Glutamatergic neuron (in vitro differentiated cells): ENCODE measurements at regions not wholly inside any gene's neighbourhood (a gene's known extent, or its start where the extent isn't known, plus 50 kb on each side); places are given as distances from the start of the nearest gene placed in this dataset.

Experiments used
- DNase-seq: peaks from one replicate; pipeline ENCODE4 v3.0.0; 2022
- H3K27ac Mint-ChIP-seq: one replicate; pipeline ENCODE4 v1.8.0; 2020; ENCODE audit warnings: mild to moderate bottlenecking, mixed read lengths, inconsistent platforms; ENCODE audit not compliant: unreplicated experiment
- H3K27me3 Mint-ChIP-seq: one replicate; pipeline ENCODE4 v1.8.0; 2020; ENCODE audit warnings: mild to moderate bottlenecking, moderate library complexity, mixed read lengths, inconsistent platforms; ENCODE audit not compliant: unreplicated experiment
- H3K36me3 Mint-ChIP-seq: one replicate; pipeline ENCODE4 v1.8.0; 2020; ENCODE audit warnings: mild to moderate bottlenecking, mixed read lengths, inconsistent platforms; ENCODE audit not compliant: unreplicated experiment
- H3K4me1 Mint-ChIP-seq: one replicate; pipeline ENCODE4 v1.8.0; 2020; ENCODE audit warnings: mild to moderate bottlenecking, low read depth, mixed read lengths, inconsistent platforms; ENCODE audit not compliant: unreplicated experiment
- H3K4me3 Mint-ChIP-seq: one replicate; pipeline ENCODE4 v1.8.0; 2020; ENCODE audit warnings: mild to moderate bottlenecking, mixed read lengths, inconsistent platforms; ENCODE audit not compliant: unreplicated experiment
- H3K9me3 Mint-ChIP-seq: one replicate; pipeline ENCODE4 v1.8.0; 2020; ENCODE audit warnings: mild to moderate bottlenecking, moderate library complexity, mixed read lengths, inconsistent platforms; ENCODE audit not compliant: unreplicated experiment
- TF ChIP-seq, protein P1 (sequence below): fragments of 200-600 bp; sonication (generic); IDR thresholded peaks from one replicate; pipeline ENCODE4 v1.5.0; 2021; ENCODE audit not compliant: partially characterized antibody, unreplicated experiment

GRCh38 chr1:191533254-191533653 is 625.0 kb upstream of the RGS18 start:
- no peaks in the 10 kb centered on the region for H3K4me1 Mint-ChIP-seq
- peaks cover 5% of the 10 kb centered on the region for H3K36me3 Mint-ChIP-seq
- TF ChIP-seq, protein P1, sequence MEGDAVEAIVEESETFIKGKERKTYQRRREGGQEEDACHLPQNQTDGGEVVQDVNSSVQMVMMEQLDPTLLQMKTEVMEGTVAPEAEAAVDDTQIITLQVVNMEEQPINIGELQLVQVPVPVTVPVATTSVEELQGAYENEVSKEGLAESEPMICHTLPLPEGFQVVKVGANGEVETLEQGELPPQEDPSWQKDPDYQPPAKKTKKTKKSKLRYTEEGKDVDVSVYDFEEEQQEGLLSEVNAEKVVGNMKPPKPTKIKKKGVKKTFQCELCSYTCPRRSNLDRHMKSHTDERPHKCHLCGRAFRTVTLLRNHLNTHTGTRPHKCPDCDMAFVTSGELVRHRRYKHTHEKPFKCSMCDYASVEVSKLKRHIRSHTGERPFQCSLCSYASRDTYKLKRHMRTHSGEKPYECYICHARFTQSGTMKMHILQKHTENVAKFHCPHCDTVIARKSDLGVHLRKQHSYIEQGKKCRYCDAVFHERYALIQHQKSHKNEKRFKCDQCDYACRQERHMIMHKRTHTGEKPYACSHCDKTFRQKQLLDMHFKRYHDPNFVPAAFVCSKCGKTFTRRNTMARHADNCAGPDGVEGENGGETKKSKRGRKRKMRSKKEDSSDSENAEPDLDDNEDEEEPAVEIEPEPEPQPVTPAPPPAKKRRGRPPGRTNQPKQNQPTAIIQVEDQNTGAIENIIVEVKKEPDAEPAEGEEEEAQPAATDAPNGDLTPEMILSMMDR = no peak
- H3K27ac Mint-ChIP-seq = no peak overlapping the region
- no peak for DNase-seq
- no peaks in the 10 kb centered on the region for H3K9me3 Mint-ChIP-seq
- H3K27me3 Mint-ChIP-seq = no peaks in the 10 kb centered on the region
- no peak overlapping the region for H3K4me3 Mint-ChIP-seq

- Mint-ChIP-seq H3K9me3 (no peaks in the 10 kb centered on the region), H3K4me3 (no peak overlapping the region), H3K27ac (no peak overlapping the region), H3K27me3 (no peaks in the 10 kb centered on the region), H3K4me1 (no peaks in the 10 kb centered on the region), H3K36me3 (peaks cover 5% of the 10 kb centered on the region)
- TF ChIP-seq, protein P1 = no peak
- no peak for DNase-seq
These were observed 621.4 kb upstream of the RGS18 start for GRCh38 chr1:191536791-191537429.

DNA sequence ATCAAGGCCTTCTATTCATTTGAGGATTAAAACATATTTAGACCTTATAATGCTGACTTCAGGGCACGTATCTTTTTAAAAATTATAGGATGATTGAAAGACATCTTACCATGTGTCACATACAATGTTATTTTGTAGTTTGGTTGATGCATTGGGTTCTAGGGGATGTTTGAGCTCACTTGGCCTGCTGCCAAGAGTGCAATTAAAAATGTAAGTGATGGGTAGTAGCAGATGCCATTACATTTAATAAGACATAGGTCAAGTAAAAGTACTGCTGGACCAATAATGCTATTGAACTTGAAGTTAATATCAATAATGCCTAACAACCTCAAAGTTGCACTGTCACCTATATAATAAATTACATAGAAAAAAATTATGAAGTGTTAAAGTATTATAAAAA is 616.5 kb upstream of the RGS18 start:
- no peaks in the 10 kb centered on the region for H3K9me3 Mint-ChIP-seq
- H3K36me3 Mint-ChIP-seq = peaks cover 5% of the 10 kb centered on the region
- no peak for DNase-seq
- H3K4me3 Mint-ChIP-seq = no peak overlapping the region
- TF ChIP-seq, protein P1 = no peak
- no peaks in the 10 kb centered on the region for H3K4me1 Mint-ChIP-seq
- H3K27ac Mint-ChIP-seq = no peak overlapping the region
- H3K27me3 Mint-ChIP-seq = no peaks in the 10 kb centered on the region

DNA sequence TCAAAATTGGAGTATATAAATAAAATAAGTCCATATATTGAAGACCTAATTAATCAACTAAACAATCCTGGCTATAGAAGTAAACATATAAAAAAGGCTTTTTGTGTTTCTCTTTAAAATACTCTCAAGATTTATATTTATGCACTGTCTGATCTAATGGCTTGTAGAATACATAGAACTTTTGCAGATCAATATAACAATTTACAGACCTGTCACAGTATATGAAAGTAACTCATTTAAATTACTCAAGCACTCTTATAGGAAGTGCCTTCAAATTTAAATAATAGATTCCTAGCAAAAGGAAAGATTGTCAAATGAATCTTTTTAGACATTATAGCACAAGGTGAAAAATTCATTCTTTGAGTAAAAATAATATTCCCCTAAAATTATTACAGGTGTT is 615.8 kb upstream of the RGS18 start:
- Mint-ChIP-seq H3K4me3 (no peak overlapping the region), H3K4me1 (no peaks in the 10 kb centered on the region), H3K36me3 (no peaks in the 10 kb centered on the region), H3K27ac (no peak overlapping the region), H3K9me3 (no peaks in the 10 kb centered on the region), H3K27me3 (no peaks in the 10 kb centered on the region)
- TF ChIP-seq, protein P1 = no peak
- no peak for DNase-seq

GRCh38 chr1:191546803-191547202 is 611.5 kb upstream of the RGS18 start:
- no peak overlapping the region for H3K27ac Mint-ChIP-seq
- no peak for DNase-seq
- H3K27me3 Mint-ChIP-seq = no peaks in the 10 kb centered on the region
- no peaks in the 10 kb centered on the region for H3K4me1 Mint-ChIP-seq
- no peaks in the 10 kb centered on the region for H3K9me3 Mint-ChIP-seq
- H3K36me3 Mint-ChIP-seq = no peaks in the 10 kb centered on the region
- no peak overlapping the region for H3K4me3 Mint-ChIP-seq
- TF ChIP-seq, protein P1 = no peak
